ENCODE measurements at regions not wholly inside any gene's neighbourhood (a gene's known extent, or its start where the extent isn't known, plus 50 kb on each side); places are given as distances from the start of the nearest gene placed in this dataset.

GRCh38 chr12:65643171-65643570 is 181.1 kb upstream of the HMGA2 start:
- no peak overlapping the region for H3K4me3 ChIP-seq (ENCODE audit: low read depth, low read length)
- no peak overlapping the region for H3K9ac ChIP-seq (ENCODE audit: low read depth, low read length)
- no peaks in the 10 kb centered on the region for H3K36me3 ChIP-seq (ENCODE audit: control insufficient read depth, insufficient read depth, low read length)
- no peaks in the 10 kb centered on the region for H3K4me1 ChIP-seq (ENCODE audit: control insufficient read depth, insufficient read depth, low read length)
- no peaks in the 10 kb centered on the region for H3K9me3 ChIP-seq (ENCODE audit: control insufficient read depth, insufficient read depth, low read length)
- H3K27me3 ChIP-seq (ENCODE audit: control insufficient read depth, insufficient read depth, low read length) = no peaks in the 10 kb centered on the region
- H3K27ac ChIP-seq (ENCODE audit: low read depth, low read length) = no peak overlapping the region

- Histone ChIP-seq H3K27me3 (ENCODE audit: control insufficient read depth, insufficient read depth, low read length) (no peaks in the 10 kb centered on the region), H3K36me3 (ENCODE audit: control insufficient read depth, insufficient read depth, low read length) (no peaks in the 10 kb centered on the region), H3K4me3 (ENCODE audit: low read depth, low read length) (no peak overlapping the region), H3K4me1 (ENCODE audit: control insufficient read depth, insufficient read depth, low read length) (no peaks in the 10 kb centered on the region), H3K9me3 (ENCODE audit: control insufficient read depth, insufficient read depth, low read length) (no peaks in the 10 kb centered on the region), H3K9ac (ENCODE audit: low read depth, low read length) (no peak overlapping the region), H3K27ac (ENCODE audit: low read depth, low read length) (no peak overlapping the region)
Measured at GRCh38 chr12:65643595-65644386, 180.5 kb upstream of the HMGA2 start.

GRCh38 chr12:65646127-65646643 is 178.1 kb upstream of the HMGA2 start:
- no peaks in the 10 kb centered on the region for H3K27me3 ChIP-seq (ENCODE audit: control insufficient read depth, insufficient read depth, low read length)
- no peaks in the 10 kb centered on the region for H3K4me1 ChIP-seq (ENCODE audit: control insufficient read depth, insufficient read depth, low read length)
- H3K27ac ChIP-seq (ENCODE audit: low read depth, low read length) = no peak overlapping the region
- no peaks in the 10 kb centered on the region for H3K9me3 ChIP-seq (ENCODE audit: control insufficient read depth, insufficient read depth, low read length)
- H3K9ac ChIP-seq (ENCODE audit: low read depth, low read length) = no peak overlapping the region
- H3K36me3 ChIP-seq (ENCODE audit: control insufficient read depth, insufficient read depth, low read length) = no peaks in the 10 kb centered on the region
- no peak overlapping the region for H3K4me3 ChIP-seq (ENCODE audit: low read depth, low read length)

GRCh38 chr12:65647074-65647473 is 177.2 kb upstream of the HMGA2 start:
- Histone ChIP-seq H3K9me3 (ENCODE audit: control insufficient read depth, insufficient read depth, low read length) (no peaks in the 10 kb centered on the region), H3K9ac (ENCODE audit: low read depth, low read length) (no peak overlapping the region), H3K27me3 (ENCODE audit: control insufficient read depth, insufficient read depth, low read length) (no peaks in the 10 kb centered on the region), H3K4me1 (ENCODE audit: control insufficient read depth, insufficient read depth, low read length) (no peaks in the 10 kb centered on the region), H3K4me3 (ENCODE audit: low read depth, low read length) (no peak overlapping the region), H3K27ac (ENCODE audit: low read depth, low read length) (no peak overlapping the region), H3K36me3 (ENCODE audit: control insufficient read depth, insufficient read depth, low read length) (no peaks in the 10 kb centered on the region)

GRCh38 chr12:65648461-65648860 is 175.8 kb upstream of the HMGA2 start:
- Histone ChIP-seq H3K27ac (ENCODE audit: low read depth, low read length) (no peak overlapping the region), H3K4me1 (ENCODE audit: control insufficient read depth, insufficient read depth, low read length) (peaks cover 4% of the 10 kb centered on the region; the same call in 1 of the 2 replicates), H3K27me3 (ENCODE audit: control insufficient read depth, insufficient read depth, low read length) (no peaks in the 10 kb centered on the region)

GRCh38 chr12:65649126-65649525 is 175.2 kb upstream of the HMGA2 start:
- no peak overlapping the region for H3K9ac ChIP-seq (ENCODE audit: low read depth, low read length)
- no peak overlapping the region for H3K27ac ChIP-seq (ENCODE audit: low read depth, low read length)

More at GRCh38 chr12:65648461-65648860, 175.8 kb upstream of the HMGA2 start:
- H3K9ac ChIP-seq (ENCODE audit: low read depth, low read length) = no peak overlapping the region
- H3K36me3 ChIP-seq (ENCODE audit: control insufficient read depth, insufficient read depth, low read length) = no peaks in the 10 kb centered on the region
- no peaks in the 10 kb centered on the region for H3K9me3 ChIP-seq (ENCODE audit: control insufficient read depth, insufficient read depth, low read length)
- no peak overlapping the region for H3K4me3 ChIP-seq (ENCODE audit: low read depth, low read length)

GRCh38 chr12:65651060-65651459 is 173.2 kb upstream of the HMGA2 start:
- Histone ChIP-seq H3K27me3 (ENCODE audit: control insufficient read depth, insufficient read depth, low read length) (no peaks in the 10 kb centered on the region), H3K9ac (ENCODE audit: low read depth, low read length) (no peak overlapping the region), H3K4me3 (ENCODE audit: low read depth, low read length) (no peak overlapping the region), H3K36me3 (ENCODE audit: control insufficient read depth, insufficient read depth, low read length) (no peaks in the 10 kb centered on the region), H3K27ac (ENCODE audit: low read depth, low read length) (no peak overlapping the region), H3K4me1 (ENCODE audit: control insufficient read depth, insufficient read depth, low read length) (peaks cover 17% of the 10 kb centered on the region), H3K9me3 (ENCODE audit: control insufficient read depth, insufficient read depth, low read length) (no peaks in the 10 kb centered on the region)

More at GRCh38 chr12:65649126-65649525, 175.2 kb upstream of the HMGA2 start:
- H3K4me1 ChIP-seq (ENCODE audit: control insufficient read depth, insufficient read depth, low read length) = peaks cover 11% of the 10 kb centered on the region
- no peak overlapping the region for H3K4me3 ChIP-seq (ENCODE audit: low read depth, low read length)
- H3K36me3 ChIP-seq (ENCODE audit: control insufficient read depth, insufficient read depth, low read length) = no peaks in the 10 kb centered on the region
- H3K9me3 ChIP-seq (ENCODE audit: control insufficient read depth, insufficient read depth, low read length) = no peaks in the 10 kb centered on the region
- H3K27me3 ChIP-seq (ENCODE audit: control insufficient read depth, insufficient read depth, low read length) = no peaks in the 10 kb centered on the region

GRCh38 chr12:65653321-65653720 is 171.0 kb upstream of the HMGA2 start:
- Histone ChIP-seq H3K4me1 (ENCODE audit: control insufficient read depth, insufficient read depth, low read length) (peaks cover 34% of the 10 kb centered on the region), H3K4me3 (ENCODE audit: low read depth, low read length) (no peak overlapping the region), H3K27me3 (ENCODE audit: control insufficient read depth, insufficient read depth, low read length) (no peaks in the 10 kb centered on the region), H3K27ac (ENCODE audit: low read depth, low read length) (no peak overlapping the region), H3K9me3 (ENCODE audit: control insufficient read depth, insufficient read depth, low read length) (no peaks in the 10 kb centered on the region), H3K36me3 (ENCODE audit: control insufficient read depth, insufficient read depth, low read length) (no peaks in the 10 kb centered on the region), H3K9ac (ENCODE audit: low read depth, low read length) (no peak overlapping the region)

GRCh38 chr12:65653946-65654629 is 170.2 kb upstream of the HMGA2 start:
- Histone ChIP-seq H3K4me3 (ENCODE audit: low read depth, low read length) (no peak overlapping the region), H3K27ac (ENCODE audit: low read depth, low read length) (no peak overlapping the region), H3K36me3 (ENCODE audit: control insufficient read depth, insufficient read depth, low read length) (no peaks in the 10 kb centered on the region), H3K9ac (ENCODE audit: low read depth, low read length) (no peak overlapping the region), H3K27me3 (ENCODE audit: control insufficient read depth, insufficient read depth, low read length) (no peaks in the 10 kb centered on the region), H3K9me3 (ENCODE audit: control insufficient read depth, insufficient read depth, low read length) (no peaks in the 10 kb centered on the region), H3K4me1 (ENCODE audit: control insufficient read depth, insufficient read depth, low read length) (peaks cover 34% of the 10 kb centered on the region)

GRCh38 chr12:65655074-65655493 is 169.2 kb upstream of the HMGA2 start:
- Histone ChIP-seq H3K4me1 (ENCODE audit: control insufficient read depth, insufficient read depth, low read length) (peaks cover 34% of the 10 kb centered on the region), H3K9ac (ENCODE audit: low read depth, low read length) (no peak overlapping the region), H3K36me3 (ENCODE audit: control insufficient read depth, insufficient read depth, low read length) (no peaks in the 10 kb centered on the region), H3K9me3 (ENCODE audit: control insufficient read depth, insufficient read depth, low read length) (no peaks in the 10 kb centered on the region), H3K27ac (ENCODE audit: low read depth, low read length) (no peak overlapping the region), H3K27me3 (ENCODE audit: control insufficient read depth, insufficient read depth, low read length) (no peaks in the 10 kb centered on the region), H3K4me3 (ENCODE audit: low read depth, low read length) (no peak overlapping the region)

All from HUES48 (cell line).